ENCODE measurements at regions not wholly inside any gene's neighbourhood (a gene's known extent, or its start where the extent isn't known, plus 50 kb on each side); places are given as distances from the start of the nearest gene placed in this dataset.

DNA sequence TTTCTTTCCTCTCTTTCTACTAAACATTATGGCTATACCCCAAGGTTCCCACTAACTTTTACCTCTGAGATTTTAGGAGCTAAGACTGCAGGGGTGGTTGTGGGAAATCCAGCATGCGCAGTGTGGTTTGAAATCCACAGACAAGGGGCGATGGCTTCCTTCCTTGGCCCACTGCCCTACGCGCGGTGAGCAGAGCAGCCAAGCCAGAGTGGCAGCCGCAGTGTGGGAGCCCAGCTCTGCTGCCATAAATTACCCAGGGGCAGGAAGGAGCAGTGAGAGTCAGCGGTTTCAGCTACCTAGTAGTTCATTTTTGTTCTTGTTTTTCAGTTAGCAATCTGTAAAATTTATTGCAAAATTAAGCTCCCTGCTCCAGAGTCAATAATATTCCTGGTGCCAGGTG, 101.4 kb downstream of the BMP2 start:
- TF ChIP-seq, protein P1, sequence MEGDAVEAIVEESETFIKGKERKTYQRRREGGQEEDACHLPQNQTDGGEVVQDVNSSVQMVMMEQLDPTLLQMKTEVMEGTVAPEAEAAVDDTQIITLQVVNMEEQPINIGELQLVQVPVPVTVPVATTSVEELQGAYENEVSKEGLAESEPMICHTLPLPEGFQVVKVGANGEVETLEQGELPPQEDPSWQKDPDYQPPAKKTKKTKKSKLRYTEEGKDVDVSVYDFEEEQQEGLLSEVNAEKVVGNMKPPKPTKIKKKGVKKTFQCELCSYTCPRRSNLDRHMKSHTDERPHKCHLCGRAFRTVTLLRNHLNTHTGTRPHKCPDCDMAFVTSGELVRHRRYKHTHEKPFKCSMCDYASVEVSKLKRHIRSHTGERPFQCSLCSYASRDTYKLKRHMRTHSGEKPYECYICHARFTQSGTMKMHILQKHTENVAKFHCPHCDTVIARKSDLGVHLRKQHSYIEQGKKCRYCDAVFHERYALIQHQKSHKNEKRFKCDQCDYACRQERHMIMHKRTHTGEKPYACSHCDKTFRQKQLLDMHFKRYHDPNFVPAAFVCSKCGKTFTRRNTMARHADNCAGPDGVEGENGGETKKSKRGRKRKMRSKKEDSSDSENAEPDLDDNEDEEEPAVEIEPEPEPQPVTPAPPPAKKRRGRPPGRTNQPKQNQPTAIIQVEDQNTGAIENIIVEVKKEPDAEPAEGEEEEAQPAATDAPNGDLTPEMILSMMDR (IDR thresholded peaks at IDR 0.05; ENCODE audit: low read depth, low read length, missing input control) = no peak
- TF ChIP-seq YY1 (IDR thresholded peaks at IDR 0.05) = no peak
- no peak for TF ChIP-seq FOXA1 (IDR thresholded peaks at IDR 0.05)

All from liver (tissue), 2 donors.